ENCODE measurements at regions not wholly inside any gene's neighbourhood (a gene's known extent, or its start where the extent isn't known, plus 50 kb on each side); places are given as distances from the start of the nearest gene placed in this dataset.

GRCh38 chr10:55311848-55312635 is 511.0 kb upstream of the PCDH15 start:
- no peak overlapping the region for H3K4me3 ChIP-seq
- no peak overlapping the region for H3K27ac ChIP-seq
- TF ChIP-seq POLR2A (IDR thresholded peaks at IDR 0.05) (no peak), POLR2AphosphoS5 (IDR thresholded peaks at IDR 0.05; ENCODE audit: insufficient read depth in 1 of 2, low read depth in 1 of 2) (no peak), CTCF (IDR thresholded peaks at IDR 0.05) (no peak)
- no peaks in the 10 kb centered on the region for H3K27me3 ChIP-seq
- DNase-seq (ENCODE audit: extremely low spot score in 2 of 2) = no peak
- no peaks in the 10 kb centered on the region for H3K9me3 ChIP-seq
- H3K4me1 ChIP-seq = no peaks in the 10 kb centered on the region
- no peaks in the 10 kb centered on the region for H3K36me3 ChIP-seq
- intact Hi-C loops (cut with DNase I) = no loop called here

GRCh38 chr10:55310143-55310542 is 509.1 kb upstream of the PCDH15 start:
- no peaks in the 10 kb centered on the region for H3K9me3 ChIP-seq

GRCh38 chr10:55305285-55305684 is 504.3 kb upstream of the PCDH15 start:
- intact Hi-C loops (cut with DNase I) = no loop called here
- no peaks in the 10 kb centered on the region for H3K36me3 ChIP-seq
- no peak overlapping the region for H3K4me3 ChIP-seq
- no peaks in the 10 kb centered on the region for H3K4me1 ChIP-seq
- no peak overlapping the region for H3K27ac ChIP-seq
- H3K9me3 ChIP-seq = no peaks in the 10 kb centered on the region
- TF ChIP-seq POLR2A (IDR thresholded peaks at IDR 0.05) (no peak), CTCF (IDR thresholded peaks at IDR 0.05) (no peak), POLR2AphosphoS5 (IDR thresholded peaks at IDR 0.05; ENCODE audit: insufficient read depth in 1 of 2, low read depth in 1 of 2) (no peak)
- no peaks in the 10 kb centered on the region for H3K27me3 ChIP-seq
- no peak for DNase-seq (ENCODE audit: extremely low spot score in 2 of 2)

More at GRCh38 chr10:55310143-55310542, 509.1 kb upstream of the PCDH15 start:
- Histone ChIP-seq H3K27me3 (no peaks in the 10 kb centered on the region), H3K4me1 (no peaks in the 10 kb centered on the region), H3K36me3 (no peaks in the 10 kb centered on the region), H3K27ac (no peak overlapping the region), H3K4me3 (no peak overlapping the region)
- no peak for TF ChIP-seq POLR2AphosphoS5 (IDR thresholded peaks at IDR 0.05; ENCODE audit: insufficient read depth in 1 of 2, low read depth in 1 of 2)
- TF ChIP-seq CTCF (IDR thresholded peaks at IDR 0.05) = no peak
- TF ChIP-seq POLR2A (IDR thresholded peaks at IDR 0.05) = no peak
- no peak for DNase-seq (ENCODE audit: extremely low spot score in 2 of 2)
- intact Hi-C loops (cut with DNase I) = no loop called here

- intact Hi-C loops (cut with DNase I) = no loop called here
- no peak for TF ChIP-seq POLR2AphosphoS5 (IDR thresholded peaks at IDR 0.05; ENCODE audit: insufficient read depth in 1 of 2, low read depth in 1 of 2)
- no peak for TF ChIP-seq CTCF (IDR thresholded peaks at IDR 0.05)
- TF ChIP-seq POLR2A (IDR thresholded peaks at IDR 0.05) = no peak
- H3K27me3 ChIP-seq = no peaks in the 10 kb centered on the region
- H3K9me3 ChIP-seq = no peaks in the 10 kb centered on the region
- no peak for DNase-seq (ENCODE audit: extremely low spot score in 2 of 2)
- H3K36me3 ChIP-seq = no peaks in the 10 kb centered on the region
- H3K4me3 ChIP-seq = no peak overlapping the region
- H3K27ac ChIP-seq = no peak overlapping the region
- no peaks in the 10 kb centered on the region for H3K4me1 ChIP-seq
Measured at GRCh38 chr10:55287346-55287745, 486.3 kb upstream of the PCDH15 start.

- Histone ChIP-seq H3K4me3 (no peak overlapping the region), H3K4me1 (no peaks in the 10 kb centered on the region), H3K9me3 (no peaks in the 10 kb centered on the region), H3K36me3 (no peaks in the 10 kb centered on the region), H3K27me3 (no peaks in the 10 kb centered on the region), H3K27ac (no peak overlapping the region)
- no peak for DNase-seq (ENCODE audit: extremely low spot score in 2 of 2)
- TF ChIP-seq CTCF (IDR thresholded peaks at IDR 0.05) = no peak
- TF ChIP-seq POLR2A (IDR thresholded peaks at IDR 0.05) = no peak
- intact Hi-C loops (cut with DNase I) = no loop called here
Measured at GRCh38 chr10:55283031-55283430, 482.0 kb upstream of the PCDH15 start.

All from vagina (tissue), 2 donors.